HPDE6-E6E7 (cell line): ENCODE measurements at regions not wholly inside any gene's neighbourhood (a gene's known extent, or its start where the extent isn't known, plus 50 kb on each side); places are given as distances from the start of the nearest gene placed in this dataset.

ENCODE experiments used
- DNase-seq: peaks from one replicate; pipeline ENCODE4 v3.0.0; 2011; ENCODE audit warnings: missing footprints; ENCODE audit errors: extremely low spot score

DNA sequence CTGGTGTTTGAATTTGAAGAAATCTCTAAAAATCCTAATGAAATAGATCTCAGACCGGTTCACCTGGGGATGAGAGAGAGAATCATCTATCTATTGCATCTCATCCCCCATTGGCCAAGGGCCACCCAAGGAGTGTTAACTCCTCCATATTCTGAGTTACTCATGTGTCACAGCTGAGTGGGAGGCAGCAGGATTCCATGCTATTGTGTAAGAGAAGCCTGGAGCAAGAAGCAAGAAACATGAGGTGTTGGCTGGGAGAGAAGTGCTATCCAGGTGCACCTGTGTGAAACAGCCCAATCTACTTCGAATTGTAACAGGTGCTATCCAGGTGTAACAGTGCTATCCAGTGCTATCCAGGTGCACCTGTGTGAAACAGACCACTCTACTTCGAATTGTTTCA, 150.3 kb upstream of the MAOA start:
- no peak for DNase-seq

- DNase-seq, result no peak
Observed at GRCh38 chrX:43508694-43509093, 147.4 kb upstream of the MAOA start.

DNA sequence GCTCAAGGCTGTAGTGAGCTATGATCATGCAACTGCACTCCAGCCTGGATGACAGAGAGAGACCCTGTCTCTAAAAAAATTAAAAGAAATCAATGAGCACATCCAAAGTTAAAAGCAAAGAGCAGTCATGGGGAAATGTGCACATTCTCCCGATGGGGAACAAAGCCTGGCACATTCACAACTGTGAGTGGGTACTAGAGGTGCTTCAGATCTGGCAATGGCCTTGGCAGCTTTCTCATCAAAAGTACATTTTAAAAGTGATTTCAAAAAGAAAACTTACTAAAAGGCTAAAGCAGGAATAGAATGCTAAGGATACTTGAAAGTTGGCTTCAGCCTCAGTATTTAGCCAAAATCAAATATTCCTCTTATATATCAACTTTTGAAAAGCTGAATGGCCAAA, 145.9 kb upstream of the MAOA start:
- no peak for DNase-seq

DNA sequence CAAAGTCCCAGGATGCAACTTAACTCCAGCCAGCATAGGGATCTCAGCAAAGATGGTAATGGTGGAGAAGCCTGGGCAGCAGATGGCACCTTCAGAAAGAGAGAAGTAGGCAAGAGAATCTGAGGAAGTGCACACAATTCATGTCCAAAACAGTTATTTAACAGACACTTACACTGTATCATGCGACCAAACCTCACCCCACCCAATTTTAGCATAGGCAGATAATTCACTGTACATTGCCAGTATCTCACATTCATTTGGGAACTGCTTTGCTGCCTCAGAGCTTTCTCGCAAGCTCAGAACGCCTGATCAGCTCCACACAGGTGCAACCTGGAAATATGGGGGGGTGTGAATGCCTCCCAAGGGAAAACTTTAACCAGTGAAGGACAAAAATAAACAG, 143.0 kb upstream of the MAOA start:
- DNase-seq, result no peak

DNA sequence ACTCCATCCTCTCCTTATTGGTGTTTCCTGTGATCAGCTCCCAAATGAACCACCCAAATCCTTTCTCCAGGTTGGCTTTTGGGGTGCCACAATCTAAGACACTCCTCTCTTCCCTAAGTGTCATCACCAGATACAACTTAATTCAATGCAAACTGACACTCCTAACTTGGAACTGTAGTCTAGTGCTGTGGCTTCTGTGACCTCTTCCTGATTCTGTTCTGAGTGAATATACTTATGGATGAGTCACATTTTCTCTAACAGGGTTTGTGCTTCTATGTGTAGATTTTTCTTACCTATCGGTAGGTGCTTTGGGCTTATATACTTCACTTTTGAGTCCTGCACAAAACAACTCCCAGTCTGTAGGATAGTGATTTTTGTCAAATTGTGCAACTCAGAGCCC, 141.3 kb upstream of the MAOA start:
- DNase-seq, result no peak

DNA sequence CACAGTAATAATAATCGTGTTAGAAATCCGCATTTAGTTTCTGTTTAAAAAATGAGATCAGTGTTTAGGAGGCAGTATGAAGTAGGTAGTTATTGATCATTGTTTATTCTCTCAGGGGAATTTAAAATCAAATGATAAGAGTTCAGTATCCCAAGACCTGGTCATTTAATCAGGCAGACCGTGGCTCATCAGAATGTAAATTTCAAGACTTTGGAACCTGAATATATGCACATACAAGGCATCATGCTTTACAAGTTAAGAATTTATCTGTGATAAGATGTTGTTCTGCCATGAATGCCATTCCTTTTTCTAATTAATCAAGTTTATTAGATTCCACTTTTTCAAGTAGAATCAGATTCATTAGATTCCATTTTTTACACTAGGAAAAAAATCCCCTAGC, 133.5 kb upstream of the MAOA start:
- no peak for DNase-seq

GRCh38 chrX:43525901-43526610, 130.0 kb upstream of the MAOA start:
- DNase-seq, result no peak

GRCh38 chrX:43526878-43527277, 129.2 kb upstream of the MAOA start:
- no peak for DNase-seq

GRCh38 chrX:43527801-43528200, 128.3 kb upstream of the MAOA start:
- no peak for DNase-seq

- no peak for DNase-seq
Observed at GRCh38 chrX:43530837-43531236, 125.3 kb upstream of the MAOA start.

GRCh38 chrX:43540318-43540717, 115.8 kb upstream of the MAOA start:
- DNase-seq, result no peak

- DNase-seq, result no peak
Observed at GRCh38 chrX:43551590-43551989, 104.5 kb upstream of the MAOA start.

DNA sequence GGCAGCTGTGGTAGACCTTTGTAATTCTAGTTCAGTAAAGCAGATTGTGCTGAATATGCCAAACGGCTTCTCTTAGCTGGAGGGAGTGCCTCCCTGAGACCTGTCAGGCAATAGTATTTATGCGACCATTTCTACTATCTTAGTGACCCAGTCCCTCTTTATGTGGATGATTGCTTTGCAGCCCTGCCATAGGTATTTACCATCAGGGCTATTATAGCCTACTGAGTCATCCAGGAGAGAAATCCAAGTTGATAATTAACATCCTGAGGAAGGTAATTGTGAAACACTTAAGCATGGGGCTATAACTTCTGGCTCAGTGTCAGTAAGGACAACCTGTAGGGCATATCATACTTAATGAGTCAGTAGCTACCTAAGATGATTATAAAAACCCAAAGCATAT, 103.9 kb upstream of the MAOA start:
- DNase-seq, result peak; percentile 48

- DNase-seq, result no peak
Observed at GRCh38 chrX:43552703-43553102, 103.4 kb upstream of the MAOA start.

GRCh38 chrX:43553257-43553656, 102.8 kb upstream of the MAOA start:
- DNase-seq, result no peak

GRCh38 chrX:43556207-43556606, 99.9 kb upstream of the MAOA start:
- DNase-seq, result no peak

DNA sequence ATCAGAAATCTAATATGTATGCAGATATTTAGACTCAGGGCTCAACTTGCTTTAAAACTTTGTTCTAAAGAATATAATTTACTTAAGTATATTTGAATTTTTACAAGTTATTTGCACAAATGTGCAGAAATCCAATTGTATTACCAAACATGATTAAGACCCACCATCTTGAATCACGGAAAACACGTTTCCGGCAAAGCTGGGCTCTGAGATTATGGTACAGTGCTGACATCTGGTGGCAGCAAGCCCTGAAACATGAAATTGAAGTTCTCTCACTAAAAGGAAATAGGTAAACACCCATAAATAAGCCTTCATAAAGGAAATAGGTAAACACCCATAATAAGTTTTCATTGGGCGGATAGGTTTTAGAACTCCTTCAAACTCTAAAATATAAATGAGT, 98.3 kb upstream of the MAOA start:
- peak; percentile 34 for DNase-seq

- no peak for DNase-seq
Observed at GRCh38 chrX:43559644-43560043, 96.5 kb upstream of the MAOA start.

DNA sequence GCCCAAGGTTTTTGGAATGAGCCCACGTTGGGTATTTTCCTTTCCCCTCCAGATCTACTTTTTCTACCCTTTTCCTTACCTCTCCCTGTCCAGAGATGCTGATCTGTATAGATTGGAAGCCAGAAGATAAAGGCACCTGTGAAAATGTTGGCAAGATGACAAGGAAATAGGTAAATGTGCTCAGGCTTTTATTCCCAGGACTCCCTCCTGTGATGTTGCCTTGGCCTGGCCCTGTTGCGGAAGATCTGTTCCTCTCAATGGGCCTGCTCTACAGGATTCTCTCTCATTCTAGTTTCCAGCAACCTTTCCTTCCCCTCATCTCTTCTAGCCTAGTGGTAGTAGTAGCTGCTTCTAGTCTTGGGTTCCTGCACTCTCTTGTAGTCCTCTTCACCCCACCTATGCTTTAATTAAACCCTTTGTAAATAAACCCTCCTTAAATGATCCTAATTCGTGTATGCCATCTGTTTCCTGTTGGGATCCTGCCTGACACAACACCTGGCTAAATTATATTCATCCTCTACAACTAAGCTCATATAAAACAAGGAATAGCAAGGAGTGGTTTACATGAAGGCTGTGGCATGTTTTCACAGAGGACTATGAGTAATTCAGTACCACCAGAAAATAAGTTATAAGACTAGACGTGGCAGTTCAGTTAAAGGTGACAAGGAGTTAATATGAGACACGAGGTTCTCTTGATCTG, 95.7 kb upstream of the MAOA start:
- no peak for DNase-seq

DNA sequence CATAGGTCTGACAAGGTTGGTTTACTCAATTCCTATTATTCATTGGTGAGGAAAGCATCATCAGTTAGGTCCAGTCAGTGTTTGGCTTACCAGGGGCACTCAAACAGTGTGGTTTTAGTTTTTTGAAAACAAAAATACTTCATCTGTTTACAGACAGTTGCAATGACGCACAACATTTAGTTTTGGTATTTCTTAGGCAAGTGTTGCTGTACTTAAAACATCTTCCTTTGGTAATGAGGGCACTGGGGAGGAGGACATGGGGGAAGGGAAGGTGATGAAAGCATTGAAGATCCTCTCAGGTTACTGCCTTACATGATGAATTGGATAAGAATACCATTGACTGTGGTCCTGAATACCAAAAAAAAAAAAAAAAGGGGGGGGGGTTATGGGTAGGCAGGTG, 93.7 kb upstream of the MAOA start:
- DNase-seq, result no peak

- no peak for DNase-seq
Observed at GRCh38 chrX:43564953-43565352, 91.1 kb upstream of the MAOA start.

- DNase-seq, result no peak
Observed at GRCh38 chrX:43566170-43566569, 89.9 kb upstream of the MAOA start.

GRCh38 chrX:43573441-43574015, 82.6 kb upstream of the MAOA start:
- no peak for DNase-seq
